Esophagus muscularis mucosa (tissue), 3 donors: ENCODE measurements at regions not wholly inside any gene's neighbourhood (a gene's known extent, or its start where the extent isn't known, plus 50 kb on each side); places are given as distances from the start of the nearest gene placed in this dataset.

ENCODE experiments used
- POLR2A ChIP-seq: fragments of 450-650 bp; IDR thresholded peaks from one replicate; pipeline ENCODE4 v1.6.1; 2017; ENCODE audit warnings: antibody characterized with exemption, moderate library complexity, mild to moderate bottlenecking, low read depth
- TF ChIP-seq, protein P1 (sequence below), 3 experiments: fragments of 200-600 bp in 2 of 3; fragments of 450-650 bp in 1 of 3; sonication (generic) in 2 of 3; IDR thresholded peaks; one replicate each; pipeline ENCODE4 v1.5.1; 2017 to 2019; ENCODE audit warnings: antibody characterized with exemption in 3 of 3, mild to moderate bottlenecking in 2 of 3, moderate library complexity in 1 of 3

- TF ChIP-seq, protein P1, sequence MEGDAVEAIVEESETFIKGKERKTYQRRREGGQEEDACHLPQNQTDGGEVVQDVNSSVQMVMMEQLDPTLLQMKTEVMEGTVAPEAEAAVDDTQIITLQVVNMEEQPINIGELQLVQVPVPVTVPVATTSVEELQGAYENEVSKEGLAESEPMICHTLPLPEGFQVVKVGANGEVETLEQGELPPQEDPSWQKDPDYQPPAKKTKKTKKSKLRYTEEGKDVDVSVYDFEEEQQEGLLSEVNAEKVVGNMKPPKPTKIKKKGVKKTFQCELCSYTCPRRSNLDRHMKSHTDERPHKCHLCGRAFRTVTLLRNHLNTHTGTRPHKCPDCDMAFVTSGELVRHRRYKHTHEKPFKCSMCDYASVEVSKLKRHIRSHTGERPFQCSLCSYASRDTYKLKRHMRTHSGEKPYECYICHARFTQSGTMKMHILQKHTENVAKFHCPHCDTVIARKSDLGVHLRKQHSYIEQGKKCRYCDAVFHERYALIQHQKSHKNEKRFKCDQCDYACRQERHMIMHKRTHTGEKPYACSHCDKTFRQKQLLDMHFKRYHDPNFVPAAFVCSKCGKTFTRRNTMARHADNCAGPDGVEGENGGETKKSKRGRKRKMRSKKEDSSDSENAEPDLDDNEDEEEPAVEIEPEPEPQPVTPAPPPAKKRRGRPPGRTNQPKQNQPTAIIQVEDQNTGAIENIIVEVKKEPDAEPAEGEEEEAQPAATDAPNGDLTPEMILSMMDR (IDR thresholded peaks at IDR 0.05) = no peak
- no peak for TF ChIP-seq POLR2A
Observed at GRCh38 chr22:47967831-47968230, 1205.4 kb downstream of the TBC1D22A start.
